Panc1 (cell line): ENCODE measurements at regions not wholly inside any gene's neighbourhood (a gene's known extent, or its start where the extent isn't known, plus 50 kb on each side); places are given as distances from the start of the nearest gene placed in this dataset.

Experiments
- ATAC-seq: fragments of 200-7000 bp; cut with Tn5 transposase; 2 replicates; pipeline ENCODE4 v1.9.1; 2020; ENCODE audit warnings: mild to moderate bottlenecking, moderate library complexity
- BruUV-seq: library from RNA; stranded (reverse); fragments of 400-500 nt; replicated peaks from 2 replicates; lab custom pipeline; 2021; lab: Mats Ljungman, UMichigan
- CTCF ChIA-PET: fragments of 300-600 bp; sonication (Branson Sonifier 250); formaldehyde crosslinking; loops from one replicate; lab custom pipeline; 2022; ENCODE audit warnings: antibody characterized with exemption; lab: Charles Lee
- POLR2A ChIA-PET: fragments of 300-600 bp; sonication (Branson Sonifier 250); formaldehyde crosslinking; loops from one replicate; lab custom pipeline; 2022; ENCODE audit warnings: antibody characterized with exemption; lab: Charles Lee
- DNase-seq: peaks from one replicate; pipeline ENCODE4 v3.0.0-alpha.2; 2010; ENCODE audit warnings: low read depth, low spot score
- H3K27ac ChIP-seq: 2 replicates; pipeline ENCODE4 v1.5.1; 2011; ENCODE audit warnings: mild to moderate bottlenecking, low read length, inconsistent platforms
- H3K27me3 ChIP-seq: fragments of 200-500 bp; sonication (Bioruptor generic); 2 replicates; pipeline ENCODE4 v1.6.0; 2014; ENCODE audit warnings: low read length, inconsistent platforms; ENCODE audit not compliant: control insufficient read depth, insufficient read depth
- H3K36me3 ChIP-seq: fragments of 200-500 bp; sonication (Bioruptor generic); 2 replicates; pipeline ENCODE4 v1.5.1; 2014; ENCODE audit warnings: inconsistent platforms, mild to moderate bottlenecking, low read length, moderate library complexity; ENCODE audit not compliant: control insufficient read depth, insufficient read depth
- H3K4me1 ChIP-seq: 2 replicates; pipeline ENCODE4 v1.5.1; 2011; ENCODE audit warnings: inconsistent platforms, mild to moderate bottlenecking, low read length, moderate library complexity; ENCODE audit not compliant: control insufficient read depth, insufficient read depth
- H3K4me3 ChIP-seq, 2 experiments: 2 replicates each; pipeline ENCODE4 v1.5.1; 2011 to 2012; ENCODE audit warnings: low read depth in 2 of 2, low read length in 2 of 2, mild to moderate bottlenecking in 2 of 2, inconsistent platforms in 1 of 2, moderate library complexity in 1 of 2
- H3K9me3 ChIP-seq: fragments of 200-500 bp; sonication (Bioruptor generic); 2 replicates; pipeline ENCODE4 v1.5.1; 2014; ENCODE audit warnings: low read depth, mild to moderate bottlenecking, inconsistent platforms, low read length, moderate library complexity; ENCODE audit not compliant: control insufficient read depth, insufficient read depth
- POLR2AphosphoS5 ChIP-seq: IDR thresholded peaks from 2 replicates; pipeline ENCODE4 v1.6.1; 2012; ENCODE audit warnings: mild to moderate bottlenecking, low read depth, low read length, moderate library complexity
- REST ChIP-seq, 2 experiments: IDR thresholded peaks; 2 replicates each; pipeline ENCODE4 v1.6.1; 2011 to 2012; ENCODE audit warnings: low read depth in 2 of 2, control low read depth in 1 of 2, low read length in 1 of 2, mild to moderate bottlenecking in 1 of 2, moderate library complexity in 1 of 2; ENCODE audit not compliant: insufficient read depth in 1 of 2
- SIN3A ChIP-seq: IDR thresholded peaks from 2 replicates; pipeline ENCODE4 v1.6.1; 2012; ENCODE audit warnings: low read depth, mild to moderate bottlenecking, low read length, moderate library complexity, borderline replicate concordance; ENCODE audit not compliant: insufficient read depth
- TCF7L2 ChIP-seq: IDR thresholded peaks from 2 replicates; pipeline ENCODE4 v1.6.1; 2011; ENCODE audit warnings: mild to moderate bottlenecking, low read depth, low read length, inconsistent platforms
- in situ Hi-C: cut with HindIII; loops from 2 replicates; pipeline ENCODE4 v1.10.0; 2016; ENCODE audit warnings: low sequenced_read_pairs, low pct_unique_long_range_greater_than_20kb
- intact Hi-C: fragments of 100-400 bp; cut with micrococcal nuclease; formaldehyde crosslinking; loops from one replicate; pipeline ENCODE4 v1.10.0; 2022; ENCODE audit not compliant: unreplicated experiment
- TF ChIP-seq, protein P1 (sequence below): fragments of 450-650 bp; IDR thresholded peaks from 2 replicates; pipeline ENCODE4 v1.5.1; 2017; ENCODE audit warnings: mild to moderate bottlenecking

GRCh38 chr13:72639377-72639776 is 88.1 kb downstream of the MZT1 start:
- DNase-seq (no peak), ATAC-seq (no peak)
- Histone ChIP-seq H3K4me3 (no peak overlapping the region), H3K9me3 (no peaks in the 10 kb centered on the region), H3K36me3 (no peaks in the 10 kb centered on the region), H3K4me1 (no peaks in the 10 kb centered on the region), H3K27me3 (no peaks in the 10 kb centered on the region), H3K27ac (no peak overlapping the region)
- BruUV-seq = no TSS peak
- intact Hi-C loops = no loop called here
- ChIA-PET POLR2A (no interaction called here), CTCF (no interaction called here)
- TF ChIP-seq, protein P1, sequence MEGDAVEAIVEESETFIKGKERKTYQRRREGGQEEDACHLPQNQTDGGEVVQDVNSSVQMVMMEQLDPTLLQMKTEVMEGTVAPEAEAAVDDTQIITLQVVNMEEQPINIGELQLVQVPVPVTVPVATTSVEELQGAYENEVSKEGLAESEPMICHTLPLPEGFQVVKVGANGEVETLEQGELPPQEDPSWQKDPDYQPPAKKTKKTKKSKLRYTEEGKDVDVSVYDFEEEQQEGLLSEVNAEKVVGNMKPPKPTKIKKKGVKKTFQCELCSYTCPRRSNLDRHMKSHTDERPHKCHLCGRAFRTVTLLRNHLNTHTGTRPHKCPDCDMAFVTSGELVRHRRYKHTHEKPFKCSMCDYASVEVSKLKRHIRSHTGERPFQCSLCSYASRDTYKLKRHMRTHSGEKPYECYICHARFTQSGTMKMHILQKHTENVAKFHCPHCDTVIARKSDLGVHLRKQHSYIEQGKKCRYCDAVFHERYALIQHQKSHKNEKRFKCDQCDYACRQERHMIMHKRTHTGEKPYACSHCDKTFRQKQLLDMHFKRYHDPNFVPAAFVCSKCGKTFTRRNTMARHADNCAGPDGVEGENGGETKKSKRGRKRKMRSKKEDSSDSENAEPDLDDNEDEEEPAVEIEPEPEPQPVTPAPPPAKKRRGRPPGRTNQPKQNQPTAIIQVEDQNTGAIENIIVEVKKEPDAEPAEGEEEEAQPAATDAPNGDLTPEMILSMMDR = no peak
- TF ChIP-seq REST (IDR thresholded peaks at IDR 0.05; ENCODE audit: insufficient read depth in 1 of 2, low read depth in 2 of 2, low read length in 1 of 2) = no peak
- TF ChIP-seq POLR2AphosphoS5 = no peak
- TF ChIP-seq SIN3A = no peak
- no peak for TF ChIP-seq TCF7L2
- in situ Hi-C loops = no loop called here

GRCh38 chr13:72638059-72638815 is 89.2 kb downstream of the MZT1 start:
- Histone ChIP-seq H3K4me1 (no peaks in the 10 kb centered on the region), H3K27me3 (no peaks in the 10 kb centered on the region), H3K36me3 (no peaks in the 10 kb centered on the region), H3K9me3 (no peaks in the 10 kb centered on the region), H3K4me3 (no peak overlapping the region), H3K27ac (no peak overlapping the region)
- intact Hi-C loops (no loop called here), in situ Hi-C loops (no loop called here)
- ChIA-PET CTCF (no interaction called here), POLR2A (no interaction called here)
- TF ChIP-seq, protein P1 = no peak
- TF ChIP-seq POLR2AphosphoS5 (no peak), TCF7L2 (no peak), SIN3A (no peak), REST (IDR thresholded peaks at IDR 0.05; ENCODE audit: insufficient read depth in 1 of 2, low read depth in 2 of 2, low read length in 1 of 2) (no peak)
- no TSS peak for BruUV-seq
- ATAC-seq = no peak
- DNase-seq = no peak
